ENCODE measurements at regions not wholly inside any gene's neighbourhood (a gene's known extent, or its start where the extent isn't known, plus 50 kb on each side); places are given as distances from the start of the nearest gene placed in this dataset.

DNA sequence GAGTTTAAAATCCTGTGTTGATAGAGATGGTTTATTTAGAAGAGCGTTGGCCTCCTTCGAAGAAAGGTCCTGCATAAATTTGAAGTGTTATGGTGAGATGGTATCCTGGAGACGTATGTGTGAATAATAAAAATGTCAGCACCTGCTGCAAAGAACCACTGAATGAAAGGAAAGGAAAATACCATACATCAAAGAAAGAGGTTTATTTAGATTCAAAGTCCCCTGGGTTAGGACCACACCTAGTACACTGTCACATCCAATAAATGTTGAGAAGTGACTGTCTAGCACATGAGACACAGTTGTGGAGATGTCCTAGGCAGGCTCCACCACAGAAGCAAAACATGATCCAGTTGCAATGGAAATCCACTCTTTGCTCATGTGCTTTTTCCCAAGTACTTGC lies 214.7 kb downstream of the PAX1 start:
- no peak overlapping the region for H2BK20ac ChIP-seq (ENCODE audit: low read depth, low read length, poor library complexity, severe bottlenecking)
- H3K27me3 ChIP-seq (ENCODE audit: insufficient read depth, low read length): no peaks in the 10 kb centered on the region
- H3K79me2 ChIP-seq (ENCODE audit: insufficient read depth, low read length): no peaks in the 10 kb centered on the region
- H3K4me2 ChIP-seq (ENCODE audit: insufficient read depth, insufficient read length, low read length): no peak overlapping the region
- no peak overlapping the region for H2BK5ac ChIP-seq (ENCODE audit: insufficient read length, low read length)
- H3K4me1 Mint-ChIP-seq: no peaks in the 10 kb centered on the region; a peak in 1 of 4 replicates
- no peaks in the 10 kb centered on the region for H4K20me1 ChIP-seq (ENCODE audit: control insufficient read depth, insufficient read depth, insufficient read length)
- no peak overlapping the region for H2AFZ ChIP-seq (ENCODE audit: low read length)
- H3K4me1 ChIP-seq (ENCODE audit: insufficient read depth, low read length): peaks cover under 1% of the 10 kb centered on the region; the same call in 1 of the 2 replicates
- H3K18ac ChIP-seq (ENCODE audit: insufficient read length, low read depth, low read length): no peak overlapping the region
- no peak overlapping the region for H2BK120ac ChIP-seq (ENCODE audit: low read depth, low read length, poor library complexity, severe bottlenecking)
- no peak overlapping the region for H2BK12ac ChIP-seq (ENCODE audit: insufficient read length, low read depth, low read length)
- no peak overlapping the region for H3K14ac ChIP-seq (ENCODE audit: insufficient read depth, low read length)
- no peak overlapping the region for H4K8ac ChIP-seq (replicated peaks; ENCODE audit: insufficient read length, low read depth, low read length)
- no peak overlapping the region for H3K4me3 Mint-ChIP-seq
- H3K9me3 Mint-ChIP-seq: peaks cover 0 to 8% of the 10 kb centered on the region in 2 experiments; a peak in 4 of 5 replicates
- no peak overlapping the region for H3K56ac ChIP-seq (ENCODE audit: insufficient read length, low read depth, low read length)
- no peak overlapping the region for H3T11ph ChIP-seq (ENCODE audit: low read length)
- TF ChIP-seq, protein P1, sequence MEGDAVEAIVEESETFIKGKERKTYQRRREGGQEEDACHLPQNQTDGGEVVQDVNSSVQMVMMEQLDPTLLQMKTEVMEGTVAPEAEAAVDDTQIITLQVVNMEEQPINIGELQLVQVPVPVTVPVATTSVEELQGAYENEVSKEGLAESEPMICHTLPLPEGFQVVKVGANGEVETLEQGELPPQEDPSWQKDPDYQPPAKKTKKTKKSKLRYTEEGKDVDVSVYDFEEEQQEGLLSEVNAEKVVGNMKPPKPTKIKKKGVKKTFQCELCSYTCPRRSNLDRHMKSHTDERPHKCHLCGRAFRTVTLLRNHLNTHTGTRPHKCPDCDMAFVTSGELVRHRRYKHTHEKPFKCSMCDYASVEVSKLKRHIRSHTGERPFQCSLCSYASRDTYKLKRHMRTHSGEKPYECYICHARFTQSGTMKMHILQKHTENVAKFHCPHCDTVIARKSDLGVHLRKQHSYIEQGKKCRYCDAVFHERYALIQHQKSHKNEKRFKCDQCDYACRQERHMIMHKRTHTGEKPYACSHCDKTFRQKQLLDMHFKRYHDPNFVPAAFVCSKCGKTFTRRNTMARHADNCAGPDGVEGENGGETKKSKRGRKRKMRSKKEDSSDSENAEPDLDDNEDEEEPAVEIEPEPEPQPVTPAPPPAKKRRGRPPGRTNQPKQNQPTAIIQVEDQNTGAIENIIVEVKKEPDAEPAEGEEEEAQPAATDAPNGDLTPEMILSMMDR (conservative IDR thresholded peaks at IDR 0.05): no peak
- H3K23ac ChIP-seq (ENCODE audit: insufficient read length, low read depth, low read length): no peak overlapping the region
- no peak overlapping the region for H3K27ac ChIP-seq (ENCODE audit: insufficient read length, low read depth, low read length)
- DNase-seq: no peak
- no peaks in the 10 kb centered on the region for H3K9me3 ChIP-seq (ENCODE audit: control insufficient read depth, low read depth, low read length)
- H3K79me1 ChIP-seq (ENCODE audit: insufficient read depth, low read depth, low read length, poor library complexity, severe bottlenecking): no peaks in the 10 kb centered on the region
- no peaks in the 10 kb centered on the region for H3K36me3 Mint-ChIP-seq (ENCODE audit: insufficient read depth in 1 of 3, low read depth in 3 of 3)
- H2BK15ac ChIP-seq (ENCODE audit: low read depth, low read length): no peak overlapping the region
- no peak overlapping the region for H3K9ac ChIP-seq (ENCODE audit: extremely low read depth, insufficient read length, low read length)
- no peak overlapping the region for H4K5ac ChIP-seq (ENCODE audit: insufficient read length, low read depth, low read length)
- H4K91ac ChIP-seq (ENCODE audit: insufficient read length, low read depth, low read length): no peak overlapping the region
- no peak overlapping the region for H2AK5ac ChIP-seq (ENCODE audit: insufficient read length, low read length)
- WGBS (ENCODE audit: extremely low coverage, insufficient read length, low lambda C conversion rate): no CpG with 5 or more reads among the region's 3 CpGs
- H3K27ac Mint-ChIP-seq: no peak overlapping the region
- H3K23me2 ChIP-seq (ENCODE audit: insufficient read length, low read depth, low read length, poor library complexity, severe bottlenecking): no peaks in the 10 kb centered on the region
- no peak overlapping the region for H3K4ac ChIP-seq (ENCODE audit: low read depth, low read length)
- no peaks in the 10 kb centered on the region; the same call in 1 of the 2 replicates for H3K27me3 Mint-ChIP-seq (ENCODE audit: low read depth)

All from H9 (cell line).